NCI-H69 (cell line): ENCODE measurements at regions not wholly inside any gene's neighbourhood (a gene's known extent, or its start where the extent isn't known, plus 50 kb on each side); places are given as distances from the start of the nearest gene placed in this dataset.

Experiments
- DNase-seq: peaks from one replicate; lab custom pipeline; 2025; lab: John Stamatoyannopoulos, UW

DNA sequence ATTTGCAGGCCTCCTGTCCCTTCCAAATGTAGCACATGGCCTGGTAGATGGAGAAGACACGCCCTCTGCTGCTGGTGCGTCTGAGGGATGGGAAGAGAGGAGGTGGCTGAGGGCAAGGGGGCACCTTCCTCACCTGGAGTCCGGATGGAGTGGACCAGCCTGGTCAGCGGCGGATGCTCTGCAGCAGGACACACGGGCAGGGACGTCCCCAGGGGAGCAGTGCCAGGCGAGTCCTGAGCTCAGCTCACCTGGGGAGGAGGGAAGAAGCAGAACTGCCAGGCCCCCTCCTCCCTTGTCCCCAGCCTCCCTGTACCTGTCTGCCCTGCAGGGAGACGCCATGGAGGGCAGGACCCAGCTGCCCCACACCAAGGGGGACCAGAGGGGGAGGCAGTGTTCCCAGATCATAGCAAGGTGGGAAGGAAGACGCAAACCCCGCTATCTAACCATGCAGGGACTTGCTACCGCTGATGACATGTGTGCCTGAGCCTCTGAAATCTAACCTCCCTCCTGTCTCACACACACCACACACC is 1495.9 kb downstream of the BRD1 start:
- no peak for DNase-seq

DNA sequence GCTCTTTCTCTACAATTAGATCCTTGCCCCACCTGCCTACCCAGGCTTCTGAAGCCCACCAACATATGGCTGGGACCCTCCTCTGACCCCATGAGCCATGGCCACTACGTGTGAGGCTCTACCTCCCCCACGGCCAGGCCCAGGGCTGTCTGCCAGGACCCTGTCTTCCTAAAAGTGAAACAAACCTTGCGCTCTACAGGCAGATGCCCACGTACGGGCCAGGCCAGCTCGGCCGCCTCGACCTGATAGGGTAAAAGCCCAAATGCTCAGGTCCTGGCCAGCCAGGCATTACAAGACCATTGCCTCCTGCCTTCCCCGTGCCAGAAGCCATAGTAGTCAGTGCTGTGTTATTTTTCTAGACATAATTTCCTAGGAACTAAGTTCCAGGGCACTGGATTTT is 1496.4 kb downstream of the BRD1 start:
- no peak for DNase-seq

DNA sequence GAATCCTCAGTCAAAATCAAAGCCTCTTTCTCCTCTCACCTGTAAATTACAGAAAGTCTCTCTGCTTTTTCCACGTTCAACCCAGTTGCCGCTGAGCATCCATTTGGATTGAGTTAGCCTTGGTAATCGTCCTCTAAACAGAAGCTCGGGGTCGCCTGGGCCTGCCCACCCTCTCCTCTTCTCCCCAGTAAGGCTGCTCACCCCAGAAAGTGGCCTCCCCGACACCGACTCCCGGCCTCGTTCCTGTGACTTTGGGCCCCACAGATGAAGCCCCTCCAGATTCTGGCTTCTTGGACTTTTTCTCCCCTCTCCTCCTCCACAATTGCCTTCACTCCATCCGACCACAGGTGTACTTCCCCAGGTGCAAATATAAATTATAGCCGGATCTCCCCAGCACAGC is 1500.0 kb downstream of the BRD1 start:
- no peak for DNase-seq

DNA sequence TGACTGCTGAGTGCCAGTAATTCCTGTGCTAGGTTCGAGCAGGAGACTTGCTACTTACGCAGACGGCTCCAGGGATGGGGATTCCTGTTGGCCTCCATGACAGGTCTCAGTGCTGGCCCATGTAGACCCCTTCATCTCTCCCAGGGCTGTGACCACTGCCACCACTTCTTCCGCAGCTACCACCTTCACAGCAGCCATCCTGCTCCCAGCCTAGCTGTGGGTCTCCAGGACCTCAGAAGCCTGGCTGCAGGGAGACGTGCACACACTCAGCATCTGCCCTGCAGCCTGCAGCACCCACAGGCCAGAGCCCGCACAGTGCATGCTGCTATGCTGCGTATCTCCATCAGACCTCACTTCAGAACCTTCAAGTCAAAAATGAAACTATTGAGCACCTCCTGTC is 1503.9 kb downstream of the BRD1 start:
- no peak for DNase-seq

DNA sequence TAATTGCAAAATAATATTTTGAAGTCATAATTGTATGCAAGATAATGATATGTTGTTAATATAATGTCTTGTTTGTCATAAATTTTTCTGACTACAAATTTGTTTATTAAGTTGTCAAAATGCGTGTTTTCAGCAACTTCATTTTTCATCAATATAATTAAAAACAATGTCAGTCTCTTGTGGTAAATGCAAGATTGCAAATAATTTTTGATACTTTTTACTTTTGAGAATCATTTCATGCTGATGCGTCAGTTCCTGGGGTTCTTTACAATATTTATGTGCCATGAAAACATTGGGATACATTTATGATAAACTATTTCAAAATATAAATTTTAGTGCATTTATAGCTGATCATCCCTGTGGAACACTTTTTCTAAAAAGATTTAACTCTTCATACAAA is 1504.8 kb downstream of the BRD1 start:
- DNase-seq: no peak

DNA sequence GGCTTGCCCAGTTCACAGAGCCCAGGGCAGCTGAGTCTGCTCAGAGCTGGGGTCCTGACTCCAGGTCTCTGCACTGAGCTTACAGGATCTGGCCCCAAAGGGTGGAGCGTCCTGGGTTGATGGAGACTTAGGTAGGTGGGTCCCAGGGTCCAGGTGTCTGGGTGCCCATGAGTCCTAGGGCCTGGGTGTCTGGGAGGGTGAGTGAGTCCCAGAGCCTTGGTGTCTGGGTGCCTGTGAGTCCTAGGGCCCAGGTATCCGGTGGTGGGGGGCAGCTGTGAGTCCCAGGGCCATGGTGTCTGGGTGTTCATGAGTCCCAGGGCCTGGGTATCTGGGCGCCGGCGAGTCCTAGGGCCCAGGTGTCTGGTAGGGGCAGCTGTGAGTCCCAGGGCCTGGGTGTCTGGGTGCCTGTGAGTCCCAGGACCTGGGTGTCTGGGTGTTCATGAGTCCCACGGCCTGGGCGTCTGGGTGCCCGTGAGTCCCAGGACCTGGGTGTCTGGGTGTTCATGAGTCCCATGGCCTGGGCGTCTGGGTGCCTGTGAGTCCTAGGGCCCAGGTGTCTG is 1505.6 kb downstream of the BRD1 start:
- no peak for DNase-seq

DNA sequence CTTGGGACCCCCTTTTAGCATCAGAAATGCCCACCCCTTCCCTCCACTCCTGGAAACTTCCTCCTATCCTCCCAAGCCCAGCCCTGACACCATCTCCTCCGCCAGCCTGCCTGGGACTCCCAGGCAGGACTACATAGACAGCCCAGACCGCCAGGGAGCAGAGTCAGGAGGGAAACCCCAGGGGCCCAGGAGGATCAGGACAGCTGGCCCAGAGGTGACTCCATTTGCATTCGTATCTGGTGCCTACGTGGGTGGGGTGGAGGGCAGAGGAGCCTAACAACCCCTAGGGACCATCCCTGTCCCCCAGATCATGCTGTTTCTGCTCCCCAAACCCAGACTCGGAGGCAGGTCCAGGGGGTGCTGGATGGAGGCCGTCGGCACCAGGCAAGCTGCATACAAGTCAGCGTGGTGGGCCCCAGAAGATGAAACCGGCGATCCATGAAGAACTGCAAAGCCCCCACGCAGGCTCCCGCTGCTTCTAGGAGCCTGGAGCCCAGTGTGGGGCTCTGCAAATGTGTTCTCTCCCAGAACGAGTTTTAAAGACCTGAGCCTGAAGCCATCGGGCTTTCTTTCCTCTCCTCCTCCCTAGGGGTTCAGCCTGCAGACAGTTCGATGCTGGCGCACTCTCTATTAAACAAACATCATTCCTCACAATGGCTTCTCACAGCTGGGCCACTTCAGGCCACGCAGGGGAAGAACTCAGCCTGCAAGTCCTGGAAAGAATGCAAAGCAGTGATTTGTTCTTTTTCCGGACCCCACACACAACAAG is 1506.8 kb downstream of the BRD1 start:
- peak; percentile 44 for DNase-seq

DNA sequence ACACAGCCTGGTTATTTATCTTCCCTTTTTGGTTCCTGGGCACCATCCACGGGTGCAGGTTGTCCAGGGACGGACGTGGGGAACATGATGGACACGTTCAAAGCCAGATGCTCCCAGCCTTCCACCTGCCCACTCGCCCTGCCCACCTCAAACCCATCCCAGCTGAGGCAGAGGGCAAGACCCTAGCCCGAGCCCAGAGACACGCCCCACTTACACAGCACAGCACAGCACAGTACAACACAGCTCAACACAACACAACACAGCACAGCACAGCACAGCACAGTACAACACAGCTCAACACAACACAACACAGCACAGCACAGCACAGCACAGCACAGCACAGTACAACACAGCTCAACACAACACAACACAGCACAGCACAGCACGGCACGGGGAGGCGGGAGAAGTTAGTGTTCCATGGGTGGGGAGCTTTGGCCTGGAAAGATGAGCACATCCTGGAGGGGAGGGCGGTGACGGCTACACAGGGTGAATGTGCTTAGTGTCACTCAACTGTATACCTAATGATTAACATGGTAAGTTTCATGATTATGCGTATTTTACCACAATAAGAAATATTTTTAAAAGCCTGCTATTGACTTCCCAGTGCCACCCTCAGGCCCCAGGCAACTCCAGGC is 1507.5 kb downstream of the BRD1 start:
- DNase-seq: no peak

DNA sequence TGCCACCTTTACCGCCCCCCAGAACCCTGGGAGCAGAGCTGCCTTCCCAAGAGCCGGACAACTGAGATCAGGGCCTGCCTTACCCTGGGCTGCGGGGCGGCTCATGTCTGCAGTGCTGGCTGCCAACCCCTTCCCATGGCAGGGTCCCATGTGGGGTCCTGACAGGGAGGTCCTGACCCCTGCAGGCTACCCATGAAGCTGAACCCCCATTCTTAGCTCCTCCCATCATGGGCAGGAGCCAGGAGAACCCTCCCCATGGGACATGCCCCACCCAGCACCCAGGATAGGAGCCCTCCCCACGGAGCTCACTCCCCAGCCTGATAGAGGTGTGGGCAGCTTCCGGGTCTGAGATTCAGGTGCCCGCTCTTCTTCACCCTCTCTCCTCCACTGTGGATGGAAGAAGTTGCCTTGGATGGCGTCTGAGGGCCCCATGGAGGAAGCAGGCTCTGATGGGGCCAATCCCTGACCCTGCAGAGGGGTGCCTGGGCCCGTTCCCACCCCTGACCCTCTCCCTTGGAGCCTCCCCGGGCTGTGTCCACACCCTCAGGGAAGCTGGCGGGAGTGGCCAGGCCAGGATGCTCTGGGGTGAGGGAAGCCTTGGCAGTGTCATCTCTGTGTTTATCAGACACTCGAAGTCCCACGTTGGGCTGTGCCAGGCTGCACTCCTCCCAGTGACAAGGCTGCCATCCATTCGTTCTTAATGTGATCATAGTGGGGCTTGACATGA is 1508.2 kb downstream of the BRD1 start:
- DNase-seq: no peak

DNA sequence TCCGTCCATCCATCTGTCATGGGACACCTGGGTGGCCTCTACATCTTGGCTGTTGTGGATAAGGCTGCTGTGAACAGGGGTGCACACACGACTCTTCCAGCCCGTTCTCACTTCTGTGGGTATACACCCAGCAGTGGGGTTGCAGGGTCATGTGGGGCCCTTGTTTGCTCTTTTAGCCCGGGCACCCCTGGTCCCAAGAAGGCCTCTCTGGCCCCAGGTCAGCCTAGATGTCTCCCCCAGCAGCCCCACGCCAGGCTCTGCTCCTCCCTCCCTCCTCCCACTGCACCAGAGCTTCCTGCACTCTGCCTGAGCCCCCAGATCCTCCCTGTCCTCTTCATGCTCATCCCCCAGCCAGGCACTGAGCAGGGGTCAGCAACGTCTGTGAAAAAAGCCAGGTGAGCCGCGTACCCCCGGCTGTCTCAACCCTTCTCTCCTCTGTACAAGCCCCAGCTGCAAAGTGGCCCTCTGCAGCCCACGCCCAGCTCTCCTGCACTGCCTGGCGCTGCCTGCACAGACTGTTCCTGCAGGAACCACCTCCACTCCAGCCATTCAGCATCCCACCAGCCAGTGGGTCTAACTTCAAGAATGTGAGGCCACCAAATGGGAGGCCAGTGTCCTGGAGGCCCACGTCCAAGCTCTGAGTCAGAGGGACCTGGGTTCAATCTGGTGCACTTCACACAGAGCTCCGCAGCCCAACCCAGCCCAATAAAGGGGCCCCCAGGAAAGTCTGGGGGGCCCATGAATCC is 1508.9 kb downstream of the BRD1 start:
- no peak for DNase-seq

DNA sequence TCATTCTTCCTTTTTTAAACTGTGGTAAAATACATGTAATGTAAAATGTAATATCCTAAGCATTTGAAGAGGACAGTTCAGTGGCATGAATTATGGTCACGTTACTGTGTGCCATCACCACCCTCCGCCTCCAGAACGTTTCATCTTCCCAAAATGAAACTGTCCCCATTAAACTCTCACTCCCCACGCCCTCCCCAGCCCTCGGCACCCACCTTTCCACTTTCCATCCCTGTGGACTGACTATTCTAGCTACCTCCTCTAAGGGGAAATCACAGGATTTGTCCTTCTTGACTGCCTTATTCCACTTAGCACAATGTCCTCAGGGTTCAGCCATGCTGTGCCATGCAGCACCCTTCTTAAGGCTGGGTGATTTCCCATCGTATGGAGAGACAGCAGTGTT is 1509.5 kb downstream of the BRD1 start:
- DNase-seq: no peak

DNA sequence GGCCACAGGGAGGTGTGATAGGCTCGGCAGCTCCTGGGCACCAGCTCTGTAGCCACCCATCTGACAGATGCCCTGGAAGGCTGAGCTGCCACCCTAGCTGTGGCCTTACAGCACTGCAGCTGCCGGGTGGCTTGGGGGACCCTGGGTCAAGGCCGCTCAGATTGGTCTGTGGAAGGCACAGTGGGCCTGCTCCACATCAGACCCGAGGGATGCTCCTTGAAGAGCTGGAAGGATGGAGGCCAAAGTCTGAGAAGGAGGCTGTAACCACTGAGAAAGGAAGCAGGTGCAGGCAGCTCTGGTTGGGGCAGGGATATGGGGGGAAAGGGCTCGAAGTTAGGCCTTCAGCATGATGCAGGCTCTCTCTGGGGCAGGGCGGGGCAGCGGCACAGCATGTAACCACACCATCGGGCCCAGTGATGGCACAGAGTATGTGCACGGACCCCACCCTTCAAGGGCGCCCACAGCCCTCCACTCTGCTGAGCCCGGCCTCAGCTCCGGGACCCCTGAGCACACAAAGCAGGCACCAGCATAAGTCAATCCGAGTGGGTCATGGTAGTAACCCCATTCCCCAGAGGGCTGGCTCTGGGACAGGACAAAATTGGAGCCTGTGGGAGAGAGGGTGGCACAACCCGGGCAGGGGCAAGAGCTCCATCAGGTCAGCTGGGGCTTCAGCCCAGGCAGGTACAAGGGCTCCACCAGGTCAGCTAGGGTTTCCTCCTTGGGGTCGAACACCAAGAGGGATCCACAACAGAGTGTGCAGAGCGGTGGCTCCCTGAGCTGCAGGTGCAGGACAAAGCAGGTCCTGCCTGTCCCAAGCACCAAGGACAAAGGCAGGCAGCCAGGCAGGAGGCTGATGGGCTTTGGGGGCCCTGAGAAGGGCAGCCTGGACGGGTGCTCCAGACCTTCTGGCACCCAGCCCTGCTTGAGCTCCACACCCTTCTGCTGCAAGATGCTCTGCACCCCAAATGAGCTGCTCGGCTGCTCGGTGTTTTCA is 1511.1 kb downstream of the BRD1 start:
- DNase-seq: no peak

DNA sequence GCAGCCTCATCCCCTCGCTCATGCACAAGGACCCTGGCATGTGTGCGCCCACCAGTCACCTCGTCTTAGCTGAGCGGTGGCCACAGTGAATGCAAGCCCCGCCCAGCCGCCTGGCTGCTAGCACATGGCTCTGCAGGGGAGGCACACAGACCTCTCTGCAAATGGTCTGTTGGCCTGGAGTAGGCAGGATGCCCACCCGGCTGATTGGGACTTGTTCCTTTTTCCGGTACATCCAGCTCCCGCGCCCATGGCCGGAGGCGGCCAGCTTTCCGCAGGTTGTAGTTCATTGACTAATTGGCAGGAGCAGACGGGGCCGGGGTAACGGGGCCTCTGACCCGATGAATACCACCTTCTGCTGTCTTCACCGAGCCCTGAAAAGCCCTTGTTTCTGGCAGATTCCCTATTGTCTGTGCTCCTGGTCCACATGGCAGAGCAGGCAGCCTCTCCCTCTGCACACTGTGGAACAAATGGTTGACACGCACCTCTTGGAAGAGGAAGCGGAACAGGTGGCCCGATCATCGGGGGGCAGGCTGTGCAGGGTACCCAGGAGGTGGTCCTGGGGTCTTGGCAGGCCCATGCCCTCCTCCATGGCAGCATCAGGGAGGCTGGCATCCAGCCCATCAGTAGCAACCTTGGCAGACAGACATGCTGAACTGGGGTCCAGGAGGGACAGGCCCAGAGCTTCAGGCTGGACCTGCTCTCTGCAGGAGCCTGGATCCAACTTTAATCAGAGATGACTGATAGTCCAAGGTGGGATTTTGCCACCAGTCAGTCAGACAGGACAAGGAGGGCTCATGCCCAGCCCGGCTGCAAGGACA is 1512.0 kb downstream of the BRD1 start:
- DNase-seq: no peak

DNA sequence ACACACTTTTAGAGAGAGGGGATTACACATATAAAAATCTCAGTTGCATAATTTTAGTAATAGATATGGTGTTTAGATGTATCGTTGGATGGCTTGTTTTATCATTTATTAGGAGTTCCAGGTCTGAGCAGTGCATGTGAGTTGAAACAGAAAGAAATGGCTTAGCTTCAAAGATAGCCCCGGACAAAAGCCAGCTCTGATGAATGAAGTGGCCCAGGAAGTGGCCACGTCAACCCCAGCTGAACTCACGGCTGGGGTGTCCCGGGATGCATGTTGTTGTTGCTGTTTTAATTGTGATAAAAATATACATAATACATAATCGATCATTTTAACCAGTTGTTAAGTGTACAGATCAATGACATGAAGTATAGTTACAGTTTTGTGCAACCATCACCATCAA is 1513.6 kb downstream of the BRD1 start:
- no peak for DNase-seq

DNA sequence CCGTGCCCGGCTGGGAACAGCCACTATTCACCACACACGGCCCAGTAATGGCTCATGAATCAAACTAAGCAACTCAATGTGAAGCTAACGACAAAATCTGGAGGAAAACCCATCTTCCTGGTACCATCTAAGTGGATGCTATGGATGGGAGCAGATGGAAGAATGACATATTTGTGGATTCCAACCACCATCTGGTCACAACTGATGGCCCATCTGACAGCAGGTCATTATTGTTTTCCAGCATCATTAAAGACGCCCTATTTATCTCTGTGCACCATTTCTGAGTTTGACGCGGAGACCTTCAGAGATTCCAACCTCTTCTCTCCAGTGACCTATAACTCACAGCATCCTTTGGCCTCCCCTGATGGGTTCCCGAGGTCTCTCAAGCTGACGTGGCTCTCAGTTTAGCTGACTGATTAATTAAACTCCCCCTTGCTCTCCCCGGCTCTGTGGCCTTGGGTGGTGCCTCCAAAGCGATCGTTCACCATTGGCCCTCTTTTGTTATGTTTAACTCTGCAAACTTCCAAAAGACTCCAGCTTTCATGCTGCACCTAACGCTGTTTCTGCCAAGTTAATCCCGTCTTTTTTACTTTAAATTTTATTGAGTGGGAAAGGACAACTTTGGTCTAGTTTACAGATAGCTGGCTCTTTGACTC is 1514.4 kb downstream of the BRD1 start:
- no peak for DNase-seq

DNA sequence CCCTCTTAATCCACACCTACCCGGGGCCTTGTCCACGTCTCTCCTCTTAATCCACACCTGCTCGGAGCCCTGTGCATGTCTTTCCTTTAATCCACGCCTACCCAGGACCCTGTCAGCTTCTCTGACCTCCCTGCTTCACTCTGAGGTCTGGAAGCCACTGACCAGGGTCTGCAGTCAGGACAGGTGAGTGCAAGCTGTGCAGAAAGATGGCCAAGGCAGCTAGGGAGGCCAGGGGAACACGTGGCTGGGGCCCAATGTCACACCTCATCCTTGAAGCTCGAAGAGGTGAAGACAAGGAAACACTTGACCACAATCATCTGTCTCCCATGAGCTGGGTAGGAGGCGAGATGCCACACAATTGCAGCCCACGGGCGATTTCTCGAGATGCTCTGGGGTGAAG is 1516.9 kb downstream of the BRD1 start:
- DNase-seq: no peak

DNA sequence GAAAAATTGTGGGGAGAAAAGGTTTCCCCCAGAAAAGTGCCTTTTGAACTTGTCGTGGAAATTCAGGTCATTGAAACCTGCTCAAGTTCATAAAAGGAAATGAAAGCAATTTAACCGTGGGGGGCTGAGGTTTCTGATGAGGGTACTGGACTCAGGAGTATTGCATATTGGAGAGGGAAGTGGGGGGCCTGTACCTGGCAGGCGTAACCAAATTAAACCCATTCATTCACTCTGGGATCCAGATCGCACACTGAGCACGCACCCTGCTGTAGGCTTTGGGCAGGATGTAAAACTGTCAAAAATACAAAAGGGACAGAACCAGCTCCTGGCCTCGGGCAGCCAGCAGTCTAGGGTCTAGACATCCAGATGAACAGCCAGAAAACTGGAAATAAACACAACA is 1517.4 kb downstream of the BRD1 start:
- DNase-seq: peak; percentile 40

DNA sequence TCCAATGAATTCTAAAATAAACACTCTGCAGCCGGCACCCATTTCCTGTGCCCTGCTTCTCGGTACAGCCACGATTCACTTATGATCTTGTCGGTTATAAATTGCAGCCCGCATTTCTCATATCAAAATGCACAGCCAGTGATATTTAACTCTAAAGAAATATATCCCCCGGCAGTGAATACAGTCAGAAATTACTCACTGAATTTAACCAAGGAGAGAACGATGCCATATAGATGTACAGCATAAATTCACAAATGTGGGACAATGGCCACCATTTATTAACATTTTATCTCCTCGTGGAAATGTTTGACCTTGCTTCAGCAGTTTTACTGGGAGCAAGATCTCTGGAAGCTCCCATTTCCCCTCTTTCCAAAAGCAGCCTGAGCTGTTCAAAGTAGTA is 1517.8 kb downstream of the BRD1 start:
- DNase-seq: no peak

DNA sequence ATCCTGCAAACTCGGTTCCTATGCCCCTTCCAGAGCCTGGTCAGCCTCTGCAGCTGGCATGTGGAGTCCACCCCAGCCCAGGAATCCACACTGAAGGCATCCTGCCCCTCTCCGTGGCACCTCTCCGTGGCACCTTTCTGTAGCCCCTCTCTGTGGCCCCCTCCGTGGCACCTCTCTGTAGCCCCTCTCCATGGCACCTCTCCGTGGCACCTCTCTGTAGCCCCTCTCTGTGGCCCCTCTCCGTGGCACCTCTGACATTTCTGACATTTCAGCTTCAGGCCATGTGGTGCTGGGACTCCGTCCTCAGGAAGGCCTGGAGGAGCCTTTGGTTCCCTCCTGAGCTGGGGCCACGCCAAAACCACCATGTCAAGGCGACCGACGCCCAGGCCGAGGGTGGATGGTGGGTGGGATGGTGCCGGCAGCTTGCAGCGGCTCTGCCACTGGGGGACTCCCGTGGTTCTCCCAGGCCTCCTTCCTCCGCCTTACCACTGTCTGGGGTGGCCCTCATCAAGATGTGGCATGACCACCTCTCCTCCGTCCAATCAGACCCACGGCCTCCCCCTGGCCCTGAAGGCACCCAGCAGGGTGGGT is 1518.5 kb downstream of the BRD1 start:
- DNase-seq: no peak
